ENCODE measurements at regions not wholly inside any gene's neighbourhood (a gene's known extent, or its start where the extent isn't known, plus 50 kb on each side); places are given as distances from the start of the nearest gene placed in this dataset.

GRCh38 chr12:90027889-90028634 lies 319.4 kb upstream of the ATP2B1 start:
- no peak for DNase-seq (ENCODE audit: low spot score)

GRCh38 chr12:90027041-90027440 lies 318.4 kb upstream of the ATP2B1 start:
- DNase-seq (ENCODE audit: low spot score), result no peak

- no peak for DNase-seq (ENCODE audit: low spot score)
Observed at GRCh38 chr12:90026516-90026915, 317.9 kb upstream of the ATP2B1 start.

- DNase-seq (ENCODE audit: low spot score), result no peak
Observed at GRCh38 chr12:90024262-90024661, 315.6 kb upstream of the ATP2B1 start.

GRCh38 chr12:90023207-90023900 lies 314.7 kb upstream of the ATP2B1 start:
- DNase-seq (ENCODE audit: low spot score), result no peak

- no peak for DNase-seq (ENCODE audit: low spot score)
Observed at GRCh38 chr12:90021795-90022440, 313.3 kb upstream of the ATP2B1 start.

- no peak for DNase-seq (ENCODE audit: low spot score)
Observed at GRCh38 chr12:90020881-90021280, 312.2 kb upstream of the ATP2B1 start.

GRCh38 chr12:90020436-90020835 lies 311.8 kb upstream of the ATP2B1 start:
- DNase-seq (ENCODE audit: low spot score), result no peak

GRCh38 chr12:90020014-90020413 lies 311.4 kb upstream of the ATP2B1 start:
- no peak for DNase-seq (ENCODE audit: low spot score)

GRCh38 chr12:90017316-90017715 lies 308.7 kb upstream of the ATP2B1 start:
- DNase-seq (ENCODE audit: low spot score), result no peak

- DNase-seq (ENCODE audit: low spot score), result no peak
Observed at GRCh38 chr12:90015228-90015627, 306.6 kb upstream of the ATP2B1 start.

GRCh38 chr12:90013409-90013808 lies 304.8 kb upstream of the ATP2B1 start:
- no peak for DNase-seq (ENCODE audit: low spot score)

- no peak for DNase-seq (ENCODE audit: low spot score)
Observed at GRCh38 chr12:90010089-90010488, 301.5 kb upstream of the ATP2B1 start.

GRCh38 chr12:90008277-90008676 lies 299.6 kb upstream of the ATP2B1 start:
- no peak for DNase-seq (ENCODE audit: low spot score)

GRCh38 chr12:90004319-90005074 lies 295.9 kb upstream of the ATP2B1 start:
- DNase-seq (ENCODE audit: low spot score), result no peak

GRCh38 chr12:90003688-90004087 lies 295.1 kb upstream of the ATP2B1 start:
- DNase-seq (ENCODE audit: low spot score), result no peak

GRCh38 chr12:90000721-90001120 lies 292.1 kb upstream of the ATP2B1 start:
- no peak for DNase-seq (ENCODE audit: low spot score)

GRCh38 chr12:89999699-90000505 lies 291.3 kb upstream of the ATP2B1 start:
- no peak for DNase-seq (ENCODE audit: low spot score)

GRCh38 chr12:89995870-89996269 lies 287.2 kb upstream of the ATP2B1 start:
- DNase-seq (ENCODE audit: low spot score), result no peak

GRCh38 chr12:89994911-89995310 lies 286.3 kb upstream of the ATP2B1 start:
- no peak for DNase-seq (ENCODE audit: low spot score)

GRCh38 chr12:89993632-89994031 lies 285.0 kb upstream of the ATP2B1 start:
- DNase-seq (ENCODE audit: low spot score), result no peak

All from Ammon's horn (tissue), 1 donor.